ENCODE measurements at regions not wholly inside any gene's neighbourhood (a gene's known extent, or its start where the extent isn't known, plus 50 kb on each side); places are given as distances from the start of the nearest gene placed in this dataset.

DNA sequence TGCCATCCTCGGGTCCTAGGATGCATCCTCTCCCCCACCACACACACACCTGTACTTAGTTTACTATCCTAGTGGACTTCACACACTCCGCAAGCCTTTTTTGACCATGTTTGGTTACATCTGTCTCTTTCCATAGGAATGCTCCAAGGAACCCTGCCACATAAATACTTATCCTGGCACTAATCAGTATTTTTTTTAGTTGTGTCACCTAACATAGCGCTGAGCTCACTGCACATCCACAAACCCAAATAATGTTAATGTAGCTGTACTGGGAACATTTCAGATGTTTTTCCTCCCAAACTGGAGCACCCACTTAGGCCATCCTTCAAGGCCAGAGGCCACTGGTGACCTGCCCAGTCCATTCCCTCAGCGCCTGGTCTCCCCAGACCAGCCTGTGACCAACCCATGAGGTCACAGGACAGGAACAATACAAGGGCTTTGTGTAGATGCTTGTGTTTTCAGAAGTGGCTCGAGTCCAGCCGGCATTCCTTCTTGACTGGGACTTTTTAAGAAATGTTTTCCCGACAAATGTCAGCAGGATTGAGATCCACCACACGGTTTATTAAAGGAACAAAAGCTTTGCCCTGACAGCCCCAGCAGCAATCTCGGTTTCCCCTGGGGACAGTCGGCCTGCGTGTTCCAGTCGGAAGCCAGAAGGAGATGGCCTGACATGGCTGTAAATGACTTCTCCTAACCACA lies 181.4 kb downstream of the JCAD start (continued):
- no peak for TF ChIP-seq KLF9 (tag by site-specific recombination; IDR thresholded peaks at IDR 0.05; ENCODE audit: low read depth)
- TF ChIP-seq ZNF561 (tag by site-specific recombination; IDR thresholded peaks at IDR 0.05; ENCODE audit: borderline replicate concordance) = no peak
- TF ChIP-seq ZNF549 (tag by site-specific recombination; IDR thresholded peaks at IDR 0.05) = no peak

DNA sequence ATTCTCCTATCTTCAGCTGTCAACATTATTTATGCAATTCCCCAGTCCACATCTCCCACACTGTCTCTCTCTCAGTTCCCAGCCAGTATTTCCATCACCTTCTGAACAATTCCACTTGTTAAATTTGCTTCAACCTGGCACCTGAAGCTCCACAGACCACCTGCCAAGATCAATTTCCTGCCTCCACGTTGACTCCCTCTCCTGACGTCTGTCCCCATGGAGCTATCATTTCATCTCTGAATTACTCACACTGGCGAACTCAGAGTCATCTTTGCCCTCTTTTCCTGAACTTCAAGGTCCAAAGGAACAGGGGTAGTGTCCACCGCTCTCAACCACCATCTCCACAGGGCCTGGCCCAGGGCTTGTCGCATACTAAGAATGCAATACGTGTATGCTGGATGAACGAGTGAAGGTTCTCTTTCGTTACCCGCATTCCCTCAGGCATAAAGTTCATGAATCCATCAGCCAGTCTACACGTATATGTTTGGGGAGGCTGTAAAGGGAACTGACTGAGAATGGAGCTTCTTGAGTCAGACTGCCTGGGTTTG lies 183.3 kb downstream of the JCAD start:
- CTCF ChIA-PET = interaction anchor here (0.6 to 1.0 kb wide), 2 partner anchors 38 to 341 kb away, joined by 3 to 4 read pairs; no protein-coding TSS in a partner anchor

More for the DNA sequence above, 183.3 kb downstream of the JCAD start:
- Histone ChIP-seq H3K4me1 (ENCODE audit: control insufficient read depth, insufficient read depth, low read length) (no peaks in the 10 kb centered on the region), H3K9me3 (ENCODE audit: control insufficient read depth, insufficient read depth, low read depth, low read length) (no peaks in the 10 kb centered on the region), H3K36me3 (ENCODE audit: control insufficient read depth in 2 of 2, insufficient read depth in 1 of 2, low read length in 2 of 2) (no peaks in the 10 kb centered on the region), H3K4me3 (ENCODE audit: low read depth, low read length) (no peak overlapping the region), H3K27ac (ENCODE audit: extremely low read depth, low read depth, low read length) (no peak overlapping the region)
- TF ChIP-seq HOXA7 (CRISPR knock-in tag; IDR thresholded peaks at IDR 0.05; ENCODE audit: borderline replicate concordance) = no peak
- TF ChIP-seq ZNF214 (tag by site-specific recombination; IDR thresholded peaks at IDR 0.05; ENCODE audit: borderline replicate concordance) = no peak
- TF ChIP-seq, protein P1, sequence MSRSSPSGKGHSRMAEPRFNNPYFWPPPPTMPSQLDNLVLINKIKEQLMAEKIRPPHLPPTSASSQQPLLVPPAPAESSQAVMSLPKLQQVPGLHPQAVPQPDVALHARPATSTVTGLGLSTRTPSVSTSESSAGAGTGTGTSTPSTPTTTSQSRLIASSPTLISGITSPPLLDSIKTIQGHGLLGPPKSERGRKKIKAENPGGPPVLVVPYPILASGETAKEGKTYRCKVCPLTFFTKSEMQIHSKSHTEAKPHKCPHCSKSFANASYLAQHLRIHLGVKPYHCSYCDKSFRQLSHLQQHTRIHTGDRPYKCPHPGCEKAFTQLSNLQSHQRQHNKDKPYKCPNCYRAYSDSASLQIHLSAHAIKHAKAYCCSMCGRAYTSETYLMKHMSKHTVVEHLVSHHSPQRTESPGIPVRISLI (tag by site-specific recombination; IDR thresholded peaks at IDR 0.05) = no peak
- no peak for TF ChIP-seq ZNF426 (tag by site-specific recombination; IDR thresholded peaks at IDR 0.05)
- no peak for TF ChIP-seq SETDB1 (IDR thresholded peaks at IDR 0.05; ENCODE audit: insufficient read length, low read length)
- no peak for TF ChIP-seq ZFHX2 (tag by site-specific recombination; conservative IDR thresholded peaks at IDR 0.05)
- TF ChIP-seq ZNF10 (tag by site-specific recombination; IDR thresholded peaks at IDR 0.05) = no peak
- no peak for TF ChIP-seq ZNF658 (tag by site-specific recombination; IDR thresholded peaks at IDR 0.05)
- no peak for TF ChIP-seq YY2 (tag by site-specific recombination; IDR thresholded peaks at IDR 0.05)
- TF ChIP-seq, protein P2, sequence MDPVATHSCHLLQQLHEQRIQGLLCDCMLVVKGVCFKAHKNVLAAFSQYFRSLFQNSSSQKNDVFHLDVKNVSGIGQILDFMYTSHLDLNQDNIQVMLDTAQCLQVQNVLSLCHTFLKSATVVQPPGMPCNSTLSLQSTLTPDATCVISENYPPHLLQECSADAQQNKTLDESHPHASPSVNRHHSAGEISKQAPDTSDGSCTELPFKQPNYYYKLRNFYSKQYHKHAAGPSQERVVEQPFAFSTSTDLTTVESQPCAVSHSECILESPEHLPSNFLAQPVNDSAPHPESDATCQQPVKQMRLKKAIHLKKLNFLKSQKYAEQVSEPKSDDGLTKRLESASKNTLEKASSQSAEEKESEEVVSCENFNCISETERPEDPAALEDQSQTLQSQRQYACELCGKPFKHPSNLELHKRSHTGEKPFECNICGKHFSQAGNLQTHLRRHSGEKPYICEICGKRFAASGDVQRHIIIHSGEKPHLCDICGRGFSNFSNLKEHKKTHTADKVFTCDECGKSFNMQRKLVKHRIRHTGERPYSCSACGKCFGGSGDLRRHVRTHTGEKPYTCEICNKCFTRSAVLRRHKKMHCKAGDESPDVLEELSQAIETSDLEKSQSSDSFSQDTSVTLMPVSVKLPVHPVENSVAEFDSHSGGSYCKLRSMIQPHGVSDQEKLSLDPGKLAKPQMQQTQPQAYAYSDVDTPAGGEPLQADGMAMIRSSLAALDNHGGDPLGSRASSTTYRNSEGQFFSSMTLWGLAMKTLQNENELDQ (tag by site-specific recombination; IDR thresholded peaks at IDR 0.05; ENCODE audit: low read depth) = no peak
- TF ChIP-seq AEBP2 (tag by site-specific recombination; IDR thresholded peaks at IDR 0.05; ENCODE audit: borderline replicate concordance) = no peak
- TF ChIP-seq ZNF624 (tag by site-specific recombination; IDR thresholded peaks at IDR 0.05) = no peak
- TF ChIP-seq, protein P3, sequence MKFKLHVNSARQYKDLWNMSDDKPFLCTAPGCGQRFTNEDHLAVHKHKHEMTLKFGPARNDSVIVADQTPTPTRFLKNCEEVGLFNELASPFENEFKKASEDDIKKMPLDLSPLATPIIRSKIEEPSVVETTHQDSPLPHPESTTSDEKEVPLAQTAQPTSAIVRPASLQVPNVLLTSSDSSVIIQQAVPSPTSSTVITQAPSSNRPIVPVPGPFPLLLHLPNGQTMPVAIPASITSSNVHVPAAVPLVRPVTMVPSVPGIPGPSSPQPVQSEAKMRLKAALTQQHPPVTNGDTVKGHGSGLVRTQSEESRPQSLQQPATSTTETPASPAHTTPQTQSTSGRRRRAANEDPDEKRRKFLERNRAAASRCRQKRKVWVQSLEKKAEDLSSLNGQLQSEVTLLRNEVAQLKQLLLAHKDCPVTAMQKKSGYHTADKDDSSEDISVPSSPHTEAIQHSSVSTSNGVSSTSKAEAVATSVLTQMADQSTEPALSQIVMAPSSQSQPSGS (tag by site-specific recombination; IDR thresholded peaks at IDR 0.05; ENCODE audit: low read depth) = no peak
- no peak for TF ChIP-seq ZNF274 (IDR thresholded peaks at IDR 0.05; ENCODE audit: low read length)
- TF ChIP-seq ZNF274 (tag by site-specific recombination; IDR thresholded peaks at IDR 0.05; ENCODE audit: borderline replicate concordance) = no peak
- POLR2A ChIA-PET = no interaction called here
